ENCODE measurements at regions not wholly inside any gene's neighbourhood (a gene's known extent, or its start where the extent isn't known, plus 50 kb on each side); places are given as distances from the start of the nearest gene placed in this dataset.

GRCh38 chr18:56374007-56374655 is 264.3 kb downstream of the TXNL1 start:
- no peak for DNase-seq

GRCh38 chr18:56373601-56374000 is 264.8 kb downstream of the TXNL1 start:
- DNase-seq, result no peak

DNA sequence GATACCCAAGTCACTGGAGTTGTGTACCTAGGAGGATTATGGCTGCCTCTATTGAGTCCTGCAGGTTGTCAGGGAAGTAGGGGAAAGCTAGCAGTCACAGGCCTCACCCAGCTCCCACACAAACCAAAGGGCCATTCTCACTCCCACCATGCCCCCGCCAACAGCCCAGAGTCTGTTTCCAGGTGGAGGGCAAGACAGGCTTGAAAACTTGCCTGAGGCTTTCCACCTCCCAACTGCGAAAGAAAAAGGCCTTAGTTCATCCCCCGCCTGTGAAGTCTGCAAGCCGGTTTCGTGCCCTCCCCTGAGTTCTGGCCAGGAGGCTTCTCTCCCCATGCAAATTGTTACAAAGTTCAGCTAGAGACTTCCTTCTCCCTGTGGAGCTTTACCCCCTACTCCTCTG is 270.3 kb downstream of the TXNL1 start:
- no peak for DNase-seq

DNA sequence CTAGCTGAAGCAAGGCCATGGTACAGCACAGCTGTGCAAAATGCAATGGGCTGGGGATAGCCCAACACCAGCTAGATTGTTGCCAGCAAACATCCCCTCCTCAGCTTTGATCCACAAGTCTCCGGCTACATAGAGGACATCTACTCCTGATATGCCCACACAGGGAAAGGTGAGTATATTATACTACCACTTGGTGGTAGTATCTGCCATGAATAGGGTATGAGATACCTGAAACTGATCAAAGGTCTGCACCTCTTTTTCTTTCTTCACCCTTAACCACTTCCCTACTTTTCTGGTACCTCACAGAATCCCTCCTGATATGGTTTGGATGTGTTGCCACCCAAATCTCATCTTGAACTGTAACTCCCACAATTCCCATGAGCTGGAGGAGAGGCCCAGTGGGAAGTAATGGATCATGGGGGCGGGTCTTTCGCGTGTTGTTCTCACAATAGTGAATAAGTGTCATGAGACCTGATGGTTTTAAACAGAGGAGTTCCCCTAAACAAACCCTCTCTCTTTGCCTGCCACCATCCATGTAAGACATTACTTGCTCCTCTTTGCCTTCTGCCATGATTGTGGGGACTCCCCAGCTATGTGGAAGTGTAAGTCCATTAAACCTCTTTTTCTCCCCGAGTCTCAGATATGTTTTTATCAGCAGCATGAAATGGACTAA is 279.6 kb downstream of the TXNL1 start:
- no peak for DNase-seq

GRCh38 chr18:56353663-56354260 is 284.6 kb downstream of the TXNL1 start:
- DNase-seq, result no peak

DNA sequence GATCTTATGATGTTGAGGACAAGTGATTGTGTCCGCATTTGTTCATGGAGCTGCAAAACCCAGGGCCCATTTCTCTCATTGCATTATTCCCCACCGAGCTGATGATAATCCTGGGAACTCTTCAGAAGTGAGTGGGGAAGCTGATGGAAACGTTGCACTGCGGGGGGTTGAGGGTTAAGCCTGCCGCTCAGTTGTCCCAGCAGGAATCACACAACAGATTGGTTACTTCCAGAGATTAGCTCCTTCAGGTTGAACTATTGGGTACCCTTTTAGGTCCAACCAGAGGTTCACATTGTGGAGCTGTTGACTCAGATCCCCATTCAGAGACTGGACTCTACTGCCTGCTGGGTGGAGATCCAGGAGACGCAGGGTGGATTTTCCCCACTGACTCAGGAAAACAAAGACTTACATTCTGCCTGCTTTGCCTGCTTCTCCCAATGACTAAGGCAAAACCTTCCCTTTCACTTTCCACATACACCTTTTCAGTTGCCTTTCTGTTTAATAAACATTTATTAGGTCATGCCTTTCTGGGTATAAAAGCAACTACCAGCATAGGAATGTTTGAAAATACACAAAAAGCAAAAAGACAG is 286.4 kb downstream of the TXNL1 start:
- DNase-seq, result no peak

GRCh38 chr18:56337507-56337906 is 300.9 kb downstream of the TXNL1 start:
- DNase-seq, result no peak

DNA sequence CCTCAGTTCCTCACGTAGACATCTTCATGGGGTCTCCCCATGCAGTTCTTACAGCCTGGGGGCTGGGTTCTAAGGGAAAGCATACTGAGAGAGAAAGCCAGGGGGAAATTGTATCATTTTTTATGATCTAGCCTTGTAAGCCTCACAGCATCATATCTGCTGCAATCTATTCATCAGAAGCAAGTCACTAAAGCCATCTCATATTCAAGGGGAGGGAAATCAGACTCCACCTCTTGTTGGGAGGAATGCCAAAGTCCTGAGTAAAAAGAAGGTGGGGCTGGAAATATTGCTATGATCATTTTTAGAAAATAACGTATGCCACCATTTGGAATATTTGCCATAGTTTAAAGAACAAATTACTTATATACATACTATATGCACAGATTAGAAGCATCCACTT is 304.6 kb downstream of the TXNL1 start:
- DNase-seq, result no peak

DNA sequence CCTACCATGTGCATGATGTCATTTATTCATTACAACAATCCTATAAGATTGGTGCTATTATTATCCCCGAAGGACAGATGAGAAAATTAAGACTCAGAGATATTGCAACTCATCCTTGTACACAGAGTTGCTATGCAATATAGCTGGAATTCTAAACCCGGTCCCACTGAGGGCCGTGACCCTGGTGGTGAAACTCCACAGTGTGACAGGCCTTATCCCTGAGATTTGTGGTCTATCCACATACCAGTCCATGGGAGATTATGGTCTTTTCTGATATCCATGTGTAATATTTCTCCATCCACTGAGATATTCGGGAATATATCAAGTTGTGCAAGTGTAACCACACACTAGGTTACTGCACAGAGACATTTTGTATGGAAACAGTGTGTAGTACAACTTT is 305.2 kb downstream of the TXNL1 start:
- DNase-seq, result no peak

DNA sequence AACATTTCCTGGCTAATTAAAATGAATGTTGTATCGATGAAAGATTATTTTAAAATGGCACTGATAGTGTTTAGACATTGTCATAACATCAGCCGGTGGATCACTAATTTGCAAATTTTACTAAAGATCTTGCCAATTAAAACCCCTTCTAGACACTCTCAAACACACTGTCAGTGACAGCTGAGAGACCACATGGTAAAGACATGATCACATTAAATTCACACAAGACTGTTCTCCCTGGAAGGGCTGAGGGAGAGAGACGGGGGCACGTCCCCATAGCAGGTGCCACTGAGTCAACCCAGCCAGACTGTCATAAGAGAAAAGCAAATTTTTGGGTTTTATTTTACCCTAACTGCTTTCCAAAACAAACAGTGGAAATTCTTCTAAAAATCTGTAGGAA is 306.0 kb downstream of the TXNL1 start:
- DNase-seq, result no peak

DNA sequence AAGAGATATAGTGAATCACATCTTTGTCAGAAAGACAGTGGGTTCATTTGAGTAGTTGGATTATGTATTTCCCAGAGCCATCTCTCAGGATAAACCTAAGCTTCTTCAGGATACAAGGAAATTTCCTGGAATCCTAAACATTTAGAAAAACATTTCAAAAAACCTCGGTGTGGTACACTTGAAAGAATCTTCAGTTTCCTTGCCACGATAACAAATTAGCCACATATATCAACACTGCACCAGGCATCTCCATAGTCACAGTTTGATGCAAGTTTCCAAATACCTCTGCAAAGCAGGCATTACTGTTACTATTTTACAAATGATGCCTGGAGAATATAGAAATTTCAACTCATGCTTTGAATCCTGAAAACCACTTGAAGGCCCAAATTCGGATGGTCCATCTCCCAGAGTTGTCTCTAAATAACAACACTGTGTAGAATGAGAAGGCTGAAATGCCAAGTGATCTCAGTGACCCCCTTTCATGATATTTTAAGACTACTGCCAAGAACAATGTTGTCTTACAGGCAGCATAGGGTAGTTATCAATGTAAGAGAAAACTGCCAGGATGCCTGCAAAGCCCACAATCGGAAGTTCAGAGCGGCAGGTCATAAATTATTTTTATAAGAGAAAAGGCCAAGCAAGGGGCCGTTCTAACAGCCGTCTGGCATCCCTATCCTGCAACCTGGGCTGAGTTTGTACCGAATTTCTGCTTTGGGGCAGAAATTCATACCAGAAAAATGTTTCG is 307.9 kb downstream of the TXNL1 start:
- DNase-seq, result no peak

DNA sequence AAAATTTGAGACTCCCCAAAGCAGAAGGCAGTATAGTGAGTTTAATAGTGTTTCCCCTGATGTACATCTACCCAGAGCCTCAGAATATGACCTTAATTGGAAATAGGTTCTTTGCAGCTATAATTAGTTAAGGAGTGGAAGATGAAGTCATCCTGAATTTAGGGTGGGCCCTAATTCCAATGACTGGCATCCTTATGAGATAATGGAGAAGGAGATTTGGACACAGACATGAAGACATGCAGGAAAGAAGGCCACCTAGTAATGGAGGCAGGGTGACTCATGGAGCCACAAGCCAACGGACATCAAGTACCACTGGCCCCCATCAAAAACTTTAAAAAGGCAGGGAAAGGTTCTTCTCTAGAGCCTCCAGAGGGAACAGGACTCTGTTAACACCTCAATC is 308.9 kb downstream of the TXNL1 start:
- no peak for DNase-seq

DNA sequence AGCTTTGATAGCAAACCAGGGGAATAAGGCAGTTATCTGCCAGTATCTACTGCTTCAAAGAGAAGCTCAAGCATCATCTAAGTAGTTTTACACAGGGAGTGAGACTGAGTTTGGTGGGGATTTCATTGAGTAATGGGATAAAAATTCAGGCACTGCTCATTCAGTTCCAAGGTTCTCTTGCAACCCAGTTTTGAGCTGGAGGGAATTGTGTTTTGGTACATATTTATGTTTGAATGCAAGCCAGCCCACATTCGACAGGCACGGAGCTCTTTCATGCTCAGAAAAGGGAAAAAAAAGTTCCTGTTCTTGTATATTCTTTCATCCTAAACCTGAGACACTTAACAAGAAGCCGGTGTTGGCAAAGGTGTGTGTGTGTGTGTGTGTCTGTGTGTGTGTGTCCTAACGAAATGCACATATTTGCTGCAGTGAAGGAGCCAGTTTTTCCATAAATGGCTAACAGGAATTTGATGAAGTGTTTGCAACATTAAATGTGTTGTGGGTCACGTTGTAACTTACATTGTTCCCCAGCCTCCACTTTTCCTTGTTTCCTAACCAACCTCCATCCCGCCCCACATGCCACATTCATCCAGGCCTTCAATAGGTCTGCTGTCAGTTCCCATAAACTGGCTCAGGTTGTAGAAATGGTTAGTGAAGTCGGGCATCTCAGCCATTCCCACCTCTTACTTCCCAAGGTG is 311.1 kb downstream of the TXNL1 start:
- no peak for DNase-seq

- no peak for DNase-seq
Observed at GRCh38 chr18:56326336-56327072, 311.9 kb downstream of the TXNL1 start.

DNA sequence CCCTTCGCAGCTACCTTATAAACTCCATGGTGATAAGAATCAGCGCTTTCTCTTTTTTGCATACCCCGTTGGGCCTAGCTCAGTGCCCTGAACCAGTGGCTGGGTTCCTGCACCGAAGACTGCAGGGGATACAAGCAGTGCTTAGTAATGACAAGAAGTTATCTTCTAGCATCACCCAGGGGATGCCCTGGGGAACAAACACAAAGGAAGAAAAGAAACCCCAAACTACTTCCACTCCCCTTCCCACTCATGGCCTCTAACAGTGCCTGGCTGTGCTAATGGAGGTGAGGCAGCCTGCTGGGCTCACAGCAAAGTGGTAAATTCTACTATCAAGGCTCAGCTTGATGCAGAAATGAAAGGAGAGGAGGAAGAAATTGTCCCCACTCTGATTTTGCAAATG is 314.7 kb downstream of the TXNL1 start:
- no peak for DNase-seq

GRCh38 chr18:56322406-56322805 is 316.0 kb downstream of the TXNL1 start:
- DNase-seq, result no peak

DNA sequence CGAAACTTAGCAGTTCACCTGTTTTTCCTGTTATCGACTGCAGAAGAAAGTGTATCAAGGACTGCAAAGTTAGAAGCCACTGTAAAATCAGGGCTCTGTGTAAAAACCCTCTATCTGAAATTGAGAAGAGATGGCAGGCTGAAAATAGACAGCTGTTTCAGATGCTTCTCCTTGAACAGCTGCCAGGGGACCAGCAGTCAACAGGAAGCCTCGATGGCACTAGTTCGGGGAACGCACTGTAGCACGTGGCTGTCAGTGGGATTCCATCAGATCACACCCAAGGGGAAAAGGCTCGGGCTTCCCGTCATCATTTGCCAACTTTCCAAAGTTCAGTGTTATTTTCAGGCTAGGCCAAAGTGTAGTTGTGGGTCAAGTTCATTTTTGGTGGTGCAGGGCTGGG is 316.9 kb downstream of the TXNL1 start:
- no peak for DNase-seq

DNA sequence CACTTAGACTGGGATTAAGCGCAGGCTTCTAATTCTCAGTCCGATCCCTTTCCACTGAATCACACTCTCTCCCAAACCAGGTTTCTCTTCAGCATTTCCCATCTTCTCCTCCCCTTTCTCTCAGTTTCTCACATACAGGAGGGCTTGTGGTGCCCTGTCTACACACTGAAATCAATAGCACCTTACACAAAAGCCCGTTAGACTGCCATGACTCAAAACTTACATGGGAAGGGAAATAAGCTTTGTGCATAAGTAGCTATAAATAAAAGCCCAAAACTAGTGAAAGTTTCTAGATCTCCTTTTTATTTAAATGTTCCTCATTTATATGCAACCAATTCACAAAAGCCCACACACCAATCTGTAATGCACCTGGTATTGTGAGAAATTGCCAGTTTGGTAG is 318.4 kb downstream of the TXNL1 start:
- no peak for DNase-seq

- DNase-seq, result no peak
Observed at GRCh38 chr18:56316727-56317126, 321.7 kb downstream of the TXNL1 start.

DNA sequence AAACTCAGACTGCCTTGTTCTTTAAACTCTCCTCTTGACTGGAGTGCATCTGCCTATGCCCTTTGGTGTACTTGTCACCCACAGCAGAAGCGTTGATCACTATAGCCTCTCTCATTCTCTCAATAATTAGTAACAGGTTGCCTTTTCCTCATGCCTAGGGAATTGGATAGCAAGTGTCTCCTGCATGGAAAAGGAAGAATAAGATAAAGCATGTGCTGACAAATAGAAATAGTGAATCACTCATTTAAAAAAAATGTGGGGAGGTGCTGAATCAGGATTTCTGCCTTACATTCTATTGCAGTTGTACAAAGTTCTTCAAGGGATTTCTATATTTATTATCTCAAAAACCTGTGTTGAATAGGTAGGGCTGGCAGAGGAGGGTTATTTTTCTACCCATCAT is 323.0 kb downstream of the TXNL1 start:
- DNase-seq, result no peak

DNA sequence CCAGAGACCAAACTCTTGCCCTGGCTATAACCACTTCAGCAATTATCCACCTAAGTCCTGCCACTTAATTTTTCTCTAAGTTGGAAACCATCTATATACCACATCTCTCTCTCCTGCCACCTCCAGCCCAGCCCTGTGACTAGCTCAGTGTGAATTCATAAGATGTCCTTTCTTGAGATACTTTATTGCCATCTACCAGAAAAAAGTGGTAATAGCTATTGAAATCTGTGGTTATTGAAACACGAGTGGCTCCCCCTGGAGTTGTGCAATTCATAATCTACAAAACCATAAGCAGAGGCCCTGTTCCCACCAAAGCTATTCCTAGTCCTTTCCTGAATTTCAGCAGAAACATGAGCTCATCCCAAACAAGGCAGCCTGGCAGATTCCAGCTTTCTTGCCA is 324.0 kb downstream of the TXNL1 start:
- DNase-seq, result no peak

Measured in NCI-H1694 (cell line).